ENCODE measurements at regions not wholly inside any gene's neighbourhood (a gene's known extent, or its start where the extent isn't known, plus 50 kb on each side); places are given as distances from the start of the nearest gene placed in this dataset.

DNA sequence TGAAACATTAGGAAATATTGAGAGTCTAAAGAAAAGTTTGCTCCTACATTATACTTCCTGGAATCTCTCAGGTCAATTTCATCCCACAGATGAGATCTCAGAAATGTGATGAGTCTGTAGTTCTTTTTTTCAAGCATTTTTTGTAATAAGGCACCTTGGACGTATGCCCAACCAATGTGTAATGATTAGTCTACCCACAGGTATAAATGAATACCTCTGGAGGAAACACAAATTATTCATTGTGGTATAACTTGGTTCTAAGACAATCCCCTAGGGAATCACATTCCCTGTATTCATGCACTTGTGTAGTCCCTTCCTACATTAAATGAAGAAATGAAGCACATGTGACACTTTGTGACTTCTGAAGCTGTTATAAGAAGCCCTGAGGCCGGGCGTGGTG is 596.2 kb upstream of the UBE2E2 start:
- no peak overlapping the region for H3K4me3 ChIP-seq (ENCODE audit: low read length)
- DNase-seq (ENCODE audit: low read depth) = no peak
- TF ChIP-seq, protein P1, sequence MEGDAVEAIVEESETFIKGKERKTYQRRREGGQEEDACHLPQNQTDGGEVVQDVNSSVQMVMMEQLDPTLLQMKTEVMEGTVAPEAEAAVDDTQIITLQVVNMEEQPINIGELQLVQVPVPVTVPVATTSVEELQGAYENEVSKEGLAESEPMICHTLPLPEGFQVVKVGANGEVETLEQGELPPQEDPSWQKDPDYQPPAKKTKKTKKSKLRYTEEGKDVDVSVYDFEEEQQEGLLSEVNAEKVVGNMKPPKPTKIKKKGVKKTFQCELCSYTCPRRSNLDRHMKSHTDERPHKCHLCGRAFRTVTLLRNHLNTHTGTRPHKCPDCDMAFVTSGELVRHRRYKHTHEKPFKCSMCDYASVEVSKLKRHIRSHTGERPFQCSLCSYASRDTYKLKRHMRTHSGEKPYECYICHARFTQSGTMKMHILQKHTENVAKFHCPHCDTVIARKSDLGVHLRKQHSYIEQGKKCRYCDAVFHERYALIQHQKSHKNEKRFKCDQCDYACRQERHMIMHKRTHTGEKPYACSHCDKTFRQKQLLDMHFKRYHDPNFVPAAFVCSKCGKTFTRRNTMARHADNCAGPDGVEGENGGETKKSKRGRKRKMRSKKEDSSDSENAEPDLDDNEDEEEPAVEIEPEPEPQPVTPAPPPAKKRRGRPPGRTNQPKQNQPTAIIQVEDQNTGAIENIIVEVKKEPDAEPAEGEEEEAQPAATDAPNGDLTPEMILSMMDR (conservative IDR thresholded peaks at IDR 0.05; ENCODE audit: low read depth, low read length) = no peak

DNA sequence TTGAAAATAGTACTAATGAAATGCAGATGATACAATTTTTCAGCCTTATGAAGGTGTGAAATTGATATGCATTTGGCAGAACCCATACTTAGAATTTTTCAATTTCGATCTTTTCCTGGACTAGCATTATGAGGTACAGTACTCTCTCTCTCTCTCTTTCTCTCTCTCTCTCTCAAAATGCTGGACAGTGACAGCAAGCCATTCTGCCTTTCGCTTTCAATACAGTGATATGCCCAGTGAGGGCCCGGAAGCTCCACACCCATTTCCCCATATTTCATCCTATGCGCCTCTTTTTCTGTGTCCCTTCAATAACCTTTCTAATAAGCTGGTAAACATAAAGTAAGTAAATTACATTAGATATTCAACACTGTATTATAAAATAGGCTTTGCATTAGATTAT is 595.0 kb upstream of the UBE2E2 start:
- TF ChIP-seq, protein P1 (conservative IDR thresholded peaks at IDR 0.05; ENCODE audit: low read depth, low read length) = no peak
- no peak overlapping the region for H3K4me3 ChIP-seq (ENCODE audit: low read length)
- no peak for DNase-seq (ENCODE audit: low read depth)

DNA sequence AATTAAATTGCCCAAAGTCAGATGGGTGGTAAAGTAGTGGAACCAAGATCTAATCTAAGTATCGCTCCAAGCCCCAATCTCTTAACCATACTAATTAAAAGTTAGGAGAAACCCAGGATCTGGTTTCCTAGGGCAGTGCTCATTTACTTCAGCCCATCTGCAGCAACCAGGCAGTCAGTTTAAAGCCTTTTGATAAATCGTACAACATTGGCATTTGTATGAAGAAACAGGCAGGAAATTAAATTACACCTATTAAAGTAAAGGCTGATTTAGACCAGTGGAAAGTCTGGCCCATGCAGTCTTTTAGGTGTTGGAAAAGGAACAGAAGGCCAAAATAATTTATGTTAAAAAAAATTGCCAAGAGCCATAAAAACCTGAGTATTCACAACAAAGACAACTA is 594.4 kb upstream of the UBE2E2 start:
- no peak for DNase-seq (ENCODE audit: low read depth)
- H3K4me3 ChIP-seq (ENCODE audit: low read length) = no peak overlapping the region
- TF ChIP-seq, protein P1 (conservative IDR thresholded peaks at IDR 0.05; ENCODE audit: low read depth, low read length) = no peak

DNA sequence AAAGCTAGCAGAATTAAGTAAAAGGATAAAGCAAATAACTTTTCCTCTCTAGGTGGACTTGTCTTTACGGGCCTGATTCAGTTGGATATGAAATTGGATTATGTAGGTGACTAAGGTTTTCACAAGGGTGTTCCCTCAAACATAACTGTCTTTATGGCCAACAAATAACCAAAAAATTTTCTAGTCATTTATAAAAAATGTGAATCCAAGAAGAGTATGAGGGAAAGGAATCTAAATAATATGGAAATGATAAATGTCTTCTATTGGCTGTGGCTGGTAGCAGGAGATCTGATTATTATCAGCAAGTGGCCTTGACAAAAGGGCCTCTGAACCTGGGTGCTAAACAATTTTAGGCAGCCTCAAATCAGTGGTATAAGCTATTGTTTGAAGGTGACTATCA is 594.0 kb upstream of the UBE2E2 start:
- no peak for DNase-seq (ENCODE audit: low read depth)
- H3K4me3 ChIP-seq (ENCODE audit: low read length) = no peak overlapping the region
- TF ChIP-seq, protein P1 (conservative IDR thresholded peaks at IDR 0.05; ENCODE audit: low read depth, low read length) = no peak

DNA sequence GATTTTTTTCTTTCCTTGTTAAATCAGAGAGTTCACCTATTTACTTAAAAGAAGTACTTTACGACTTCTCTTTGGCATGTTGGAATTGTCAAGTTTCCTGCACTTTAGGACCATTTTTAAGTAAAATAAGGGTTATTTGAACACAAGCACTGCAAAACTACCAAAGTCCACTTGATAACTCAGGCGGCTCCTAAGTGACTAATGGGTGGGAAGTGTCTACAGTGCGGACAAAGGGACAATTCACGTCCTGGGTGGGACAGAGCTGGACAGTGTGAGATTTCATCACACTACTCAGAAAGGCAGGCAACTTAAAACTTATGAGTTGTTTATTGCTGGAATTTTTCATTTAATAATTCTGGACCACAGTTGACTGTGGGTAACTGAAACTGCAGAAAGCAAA is 590.2 kb upstream of the UBE2E2 start:
- H3K4me3 ChIP-seq (ENCODE audit: low read length) = no peak overlapping the region
- no peak for DNase-seq (ENCODE audit: low read depth)
- TF ChIP-seq, protein P1 (conservative IDR thresholded peaks at IDR 0.05; ENCODE audit: low read depth, low read length) = no peak

DNA sequence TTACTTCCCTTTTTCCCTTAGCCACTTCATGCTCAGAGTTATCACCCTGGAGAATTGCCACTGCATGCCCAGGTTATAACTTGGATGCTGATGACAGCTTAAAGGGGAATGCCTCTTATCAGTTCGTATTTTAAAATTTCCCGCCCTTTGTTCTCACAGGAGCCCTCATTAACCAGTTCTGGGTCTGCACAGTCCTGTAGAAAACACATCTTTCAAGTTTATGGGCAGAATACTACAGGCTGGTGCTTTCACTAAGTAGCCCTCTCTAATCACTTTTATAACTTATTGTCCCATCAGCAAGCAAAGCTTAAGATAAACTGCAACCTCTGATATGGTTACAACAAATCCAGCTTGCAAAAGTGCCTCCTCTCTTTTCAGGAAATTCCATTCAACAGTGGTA is 587.3 kb upstream of the UBE2E2 start:
- TF ChIP-seq, protein P1 (conservative IDR thresholded peaks at IDR 0.05; ENCODE audit: low read depth, low read length) = no peak
- no peak overlapping the region for H3K4me3 ChIP-seq (ENCODE audit: low read length)
- DNase-seq (ENCODE audit: low read depth) = no peak

DNA sequence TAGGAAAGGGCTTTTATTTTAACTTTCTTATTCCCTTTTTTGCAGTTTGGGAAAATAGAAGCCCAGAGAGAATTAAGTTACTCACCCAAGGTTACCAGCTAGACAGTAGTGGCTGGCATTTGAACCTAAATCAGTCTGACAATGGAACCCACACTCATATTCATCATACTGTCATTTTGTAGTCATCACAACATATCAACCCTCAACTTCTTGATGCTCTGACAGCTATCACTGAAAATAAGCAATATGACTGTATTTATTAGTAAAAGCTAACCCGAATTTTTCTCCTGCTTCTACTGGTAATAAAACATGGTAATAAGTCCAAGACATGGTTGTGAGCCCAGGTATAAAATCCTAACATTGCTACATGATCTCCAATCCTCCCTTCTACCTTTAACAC is 585.8 kb upstream of the UBE2E2 start:
- no peak for DNase-seq (ENCODE audit: low read depth)
- TF ChIP-seq, protein P1 (conservative IDR thresholded peaks at IDR 0.05; ENCODE audit: low read depth, low read length) = no peak
- no peak overlapping the region for H3K4me3 ChIP-seq (ENCODE audit: low read length)
